HG02610 (cell line): ENCODE measurements at regions not wholly inside any gene's neighbourhood (a gene's known extent, or its start where the extent isn't known, plus 50 kb on each side); places are given as distances from the start of the nearest gene placed in this dataset.
"Not testable (repeated sequence)": the region's sequence is repeated elsewhere in the genome, so short reads cannot be mapped to it uniquely, and the experiment has no call there.

ENCODE experiments used
- ATAC-seq: cut with Tn5 transposase; IDR thresholded peaks from one replicate; pipeline ENCODE4 v1.9.1; 2021; ENCODE audit warnings: mild to moderate bottlenecking, moderate library complexity; ENCODE audit not compliant: unreplicated experiment

GRCh38 chr13:50403311-50403710 lies 388.1 kb downstream of the KCNRG start:
- no peak for ATAC-seq

- ATAC-seq: no peak
Observed at GRCh38 chr13:50404116-50404515, 388.9 kb downstream of the KCNRG start.

GRCh38 chr13:50404769-50405168 lies 389.5 kb downstream of the KCNRG start:
- no peak for ATAC-seq

GRCh38 chr13:50406831-50407230 lies 391.6 kb downstream of the KCNRG start:
- no peak for ATAC-seq

- ATAC-seq: no peak
Observed at GRCh38 chr13:50408068-50408467, 392.8 kb downstream of the KCNRG start.

- ATAC-seq: no peak
Observed at GRCh38 chr13:50409220-50409619, 394.0 kb downstream of the KCNRG start.

- no peak for ATAC-seq
Observed at GRCh38 chr13:50410921-50411746, 395.9 kb downstream of the KCNRG start.

GRCh38 chr13:50412046-50412617 lies 396.9 kb downstream of the KCNRG start:
- no peak for ATAC-seq

- ATAC-seq: no peak
Observed at GRCh38 chr13:50414640-50415039, 399.4 kb downstream of the KCNRG start.

- no peak for ATAC-seq
Observed at GRCh38 chr13:50415428-50415827, 400.2 kb downstream of the KCNRG start.

GRCh38 chr13:50417597-50417996 lies 402.4 kb downstream of the KCNRG start:
- no peak for ATAC-seq

GRCh38 chr13:50419331-50419865 lies 404.2 kb downstream of the KCNRG start:
- no peak for ATAC-seq

GRCh38 chr13:50419896-50420295 lies 404.7 kb downstream of the KCNRG start:
- no peak for ATAC-seq

GRCh38 chr13:50420718-50421472 lies 405.7 kb downstream of the KCNRG start:
- ATAC-seq: no peak

- no peak for ATAC-seq
Observed at GRCh38 chr13:50421473-50422130, 406.4 kb downstream of the KCNRG start.

- no peak for ATAC-seq
Observed at GRCh38 chr13:50422181-50423148, 407.2 kb downstream of the KCNRG start.

- no peak for ATAC-seq
Observed at GRCh38 chr13:50424993-50425392, 409.7 kb downstream of the KCNRG start.

GRCh38 chr13:50425772-50426171 lies 410.5 kb downstream of the KCNRG start:
- ATAC-seq: no peak

GRCh38 chr13:50426927-50427326 lies 411.7 kb downstream of the KCNRG start:
- ATAC-seq: no peak

GRCh38 chr13:50427511-50427910 lies 412.3 kb downstream of the KCNRG start:
- ATAC-seq: not testable (repeated sequence)
